ENCODE measurements at regions not wholly inside any gene's neighbourhood (a gene's known extent, or its start where the extent isn't known, plus 50 kb on each side); places are given as distances from the start of the nearest gene placed in this dataset.

GRCh38 chr11:44498089-44498871 is 67.2 kb upstream of the CD82 start:
- ATAC-seq, result no peak

GRCh38 chr11:44502506-44502905 is 63.0 kb upstream of the CD82 start:
- Mint-ChIP-seq H3K4me3 (no peak overlapping the region), H3K9me3 (peaks cover 7% of the 10 kb centered on the region), H3K4me1 (no peaks in the 10 kb centered on the region), H3K27ac (no peak overlapping the region), H3K36me3 (no peaks in the 10 kb centered on the region), H3K27me3 (ENCODE audit: low read depth) (peaks cover 5% of the 10 kb centered on the region; the same call in 1 of the 2 replicates)
- ATAC-seq (no peak), DNase-seq (ENCODE audit: low spot score) (no peak)
- ChIA-PET CTCF (interaction anchor here (0.9 kb wide), 1 partner anchor 21 kb away, joined by 3 read pairs; no protein-coding TSS in a partner anchor), POLR2A (no interaction called here)
- TF ChIP-seq SOX15 (CRISPR knock-in tag; IDR thresholded peaks at IDR 0.05) (no peak), GRHL2 (CRISPR knock-in tag; IDR thresholded peaks at IDR 0.05; ENCODE audit: insufficient replicate concordance, severe bottlenecking) (no peak), FOXK1 (CRISPR knock-in tag; IDR thresholded peaks at IDR 0.05) (no peak), SMAD3 (CRISPR knock-in tag; IDR thresholded peaks at IDR 0.05; ENCODE audit: borderline replicate concordance) (no peak), OVOL2 (CRISPR knock-in tag; IDR thresholded peaks at IDR 0.05; ENCODE audit: borderline replicate concordance) (no peak), ZNF121 (CRISPR knock-in tag; IDR thresholded peaks at IDR 0.05) (no peak), ELF4 (CRISPR knock-in tag; IDR thresholded peaks at IDR 0.05; ENCODE audit: low read depth) (no peak), ZNF219 (CRISPR knock-in tag; IDR thresholded peaks at IDR 0.05; ENCODE audit: borderline replicate concordance) (no peak), CTCF (IDR thresholded peaks at IDR 0.05) (no peak), ZBTB43 (CRISPR knock-in tag; IDR thresholded peaks at IDR 0.05) (no peak), TEAD1 (CRISPR knock-in tag; IDR thresholded peaks at IDR 0.05) (no peak), E2F4 (CRISPR knock-in tag; IDR thresholded peaks at IDR 0.05; ENCODE audit: borderline replicate concordance, low read depth) (no peak)

More at GRCh38 chr11:44498089-44498871, 67.2 kb upstream of the CD82 start:
- POLR2A ChIA-PET, result no interaction called here
- CTCF ChIA-PET, result interaction anchor here (1.5 kb wide), 1 partner anchor 14 kb away, joined by 5 read pairs; no protein-coding TSS in a partner anchor
- Mint-ChIP-seq H3K4me1 (no peaks in the 10 kb centered on the region), H3K27ac (no peak overlapping the region), H3K4me3 (no peak overlapping the region), H3K9me3 (no peaks in the 10 kb centered on the region), H3K36me3 (no peaks in the 10 kb centered on the region), H3K27me3 (ENCODE audit: low read depth) (no peaks in the 10 kb centered on the region)
- TF ChIP-seq TEAD4 (CRISPR knock-in tag; IDR thresholded peaks at IDR 0.05) (no peak), E2F1 (CRISPR knock-in tag; IDR thresholded peaks at IDR 0.05) (no peak), NFYB (CRISPR knock-in tag; conservative IDR thresholded peaks at IDR 0.05; ENCODE audit: low read depth) (no peak), SMAD4 (CRISPR knock-in tag; IDR thresholded peaks at IDR 0.05) (no peak), TEAD1 (CRISPR knock-in tag; IDR thresholded peaks at IDR 0.05) (no peak), RORB (CRISPR knock-in tag; IDR thresholded peaks at IDR 0.05) (no peak), CTCF (IDR thresholded peaks at IDR 0.05) (no peak), E2F5 (CRISPR knock-in tag; IDR thresholded peaks at IDR 0.05) (no peak)
- no peak for DNase-seq (ENCODE audit: low spot score)
